ENCODE measurements at regions not wholly inside any gene's neighbourhood (a gene's known extent, or its start where the extent isn't known, plus 50 kb on each side); places are given as distances from the start of the nearest gene placed in this dataset.

DNA sequence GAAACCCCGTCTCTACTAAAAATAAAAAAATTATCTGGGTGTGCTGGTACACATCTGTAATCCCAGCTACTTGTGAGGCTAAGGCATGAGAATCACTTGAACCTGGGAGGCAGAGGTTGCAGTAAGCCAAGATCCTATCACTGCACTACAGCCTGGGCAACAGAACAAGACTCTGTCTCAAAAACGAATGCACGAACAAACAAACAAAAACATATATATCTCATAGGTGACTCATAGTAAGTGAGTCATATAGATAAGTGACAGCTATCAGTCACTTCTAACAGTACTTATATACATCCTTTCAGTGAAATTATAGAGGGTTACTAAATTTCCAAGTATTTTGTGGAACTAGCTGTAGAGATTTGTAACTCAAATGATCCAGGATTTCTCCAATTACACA lies 127.3 kb upstream of the FIGN start:
- no peak for TF ChIP-seq YY1 (IDR thresholded peaks at IDR 0.05; ENCODE audit: low read depth)
- no peak for TF ChIP-seq ZBTB7A (IDR thresholded peaks at IDR 0.05; ENCODE audit: low read depth)
- TF ChIP-seq, protein P1, sequence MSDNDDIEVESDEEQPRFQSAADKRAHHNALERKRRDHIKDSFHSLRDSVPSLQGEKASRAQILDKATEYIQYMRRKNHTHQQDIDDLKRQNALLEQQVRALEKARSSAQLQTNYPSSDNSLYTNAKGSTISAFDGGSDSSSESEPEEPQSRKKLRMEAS (IDR thresholded peaks at IDR 0.05) = no peak
- TF ChIP-seq TEAD4 (IDR thresholded peaks at IDR 0.05) = no peak
- no peak for TF ChIP-seq EP300 (IDR thresholded peaks at IDR 0.05; ENCODE audit: borderline replicate concordance)
- TF ChIP-seq EGR1 (IDR thresholded peaks at IDR 0.05) = no peak
- TF ChIP-seq, protein P2, sequence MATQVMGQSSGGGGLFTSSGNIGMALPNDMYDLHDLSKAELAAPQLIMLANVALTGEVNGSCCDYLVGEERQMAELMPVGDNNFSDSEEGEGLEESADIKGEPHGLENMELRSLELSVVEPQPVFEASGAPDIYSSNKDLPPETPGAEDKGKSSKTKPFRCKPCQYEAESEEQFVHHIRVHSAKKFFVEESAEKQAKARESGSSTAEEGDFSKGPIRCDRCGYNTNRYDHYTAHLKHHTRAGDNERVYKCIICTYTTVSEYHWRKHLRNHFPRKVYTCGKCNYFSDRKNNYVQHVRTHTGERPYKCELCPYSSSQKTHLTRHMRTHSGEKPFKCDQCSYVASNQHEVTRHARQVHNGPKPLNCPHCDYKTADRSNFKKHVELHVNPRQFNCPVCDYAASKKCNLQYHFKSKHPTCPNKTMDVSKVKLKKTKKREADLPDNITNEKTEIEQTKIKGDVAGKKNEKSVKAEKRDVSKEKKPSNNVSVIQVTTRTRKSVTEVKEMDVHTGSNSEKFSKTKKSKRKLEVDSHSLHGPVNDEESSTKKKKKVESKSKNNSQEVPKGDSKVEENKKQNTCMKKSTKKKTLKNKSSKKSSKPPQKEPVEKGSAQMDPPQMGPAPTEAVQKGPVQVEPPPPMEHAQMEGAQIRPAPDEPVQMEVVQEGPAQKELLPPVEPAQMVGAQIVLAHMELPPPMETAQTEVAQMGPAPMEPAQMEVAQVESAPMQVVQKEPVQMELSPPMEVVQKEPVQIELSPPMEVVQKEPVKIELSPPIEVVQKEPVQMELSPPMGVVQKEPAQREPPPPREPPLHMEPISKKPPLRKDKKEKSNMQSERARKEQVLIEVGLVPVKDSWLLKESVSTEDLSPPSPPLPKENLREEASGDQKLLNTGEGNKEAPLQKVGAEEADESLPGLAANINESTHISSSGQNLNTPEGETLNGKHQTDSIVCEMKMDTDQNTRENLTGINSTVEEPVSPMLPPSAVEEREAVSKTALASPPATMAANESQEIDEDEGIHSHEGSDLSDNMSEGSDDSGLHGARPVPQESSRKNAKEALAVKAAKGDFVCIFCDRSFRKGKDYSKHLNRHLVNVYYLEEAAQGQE (IDR thresholded peaks at IDR 0.05; ENCODE audit: low read depth) = no peak

DNA sequence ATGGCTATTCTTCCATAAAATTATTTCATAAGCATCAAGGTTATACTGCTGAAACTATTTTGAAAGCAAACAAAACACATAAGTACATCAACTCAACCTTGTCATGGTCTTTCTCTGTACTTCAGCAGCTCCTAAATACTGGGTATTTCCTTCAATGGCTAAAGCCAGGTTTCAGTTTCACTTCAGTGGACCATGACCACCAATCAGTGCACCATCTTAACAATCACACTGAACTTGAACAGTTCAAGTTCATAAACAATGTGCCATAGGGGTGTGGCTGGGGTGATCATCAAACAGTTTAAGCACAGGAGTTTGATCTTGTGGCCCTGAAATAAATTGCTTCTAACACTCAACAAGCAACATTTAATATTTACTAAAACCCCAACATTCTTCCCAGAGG lies 124.1 kb upstream of the FIGN start:
- TF ChIP-seq TAF1 (IDR thresholded peaks at IDR 0.05; ENCODE audit: low read depth) (no peak), EP300 (IDR thresholded peaks at IDR 0.05; ENCODE audit: borderline replicate concordance) (peak; percentile 42; the same call in 1 of the 2 replicates)

DNA sequence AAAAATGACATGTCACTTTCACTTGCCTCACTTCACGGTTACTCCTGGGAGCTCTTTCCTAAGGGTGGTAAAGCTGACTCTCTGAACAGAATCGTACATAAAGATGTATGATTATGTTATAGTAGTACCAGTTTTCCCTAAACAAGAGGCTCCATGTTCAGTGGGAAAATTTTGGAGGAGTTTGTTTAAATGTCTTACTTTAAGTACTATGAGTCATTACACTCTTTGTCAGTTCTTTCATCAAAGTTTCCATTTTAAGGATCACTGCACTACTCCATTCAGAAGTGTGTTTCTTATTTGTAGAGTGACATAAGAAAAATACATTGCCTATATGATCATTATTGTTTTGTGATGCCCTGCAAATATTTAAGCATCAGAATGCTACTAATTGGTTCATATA lies 121.1 kb upstream of the FIGN start:
- no peak for TF ChIP-seq EP300 (IDR thresholded peaks at IDR 0.05; ENCODE audit: borderline replicate concordance)
- TF ChIP-seq, protein P2 (IDR thresholded peaks at IDR 0.05; ENCODE audit: low read depth) = no peak
- no peak for TF ChIP-seq ZBTB7A (IDR thresholded peaks at IDR 0.05; ENCODE audit: low read depth)
- TF ChIP-seq CREB1 (IDR thresholded peaks at IDR 0.05; ENCODE audit: low read depth) = no peak
- no peak for TF ChIP-seq FOXM1 (IDR thresholded peaks at IDR 0.05; ENCODE audit: borderline replicate concordance, low read depth)
- TF ChIP-seq, protein P1 (IDR thresholded peaks at IDR 0.05) = no peak
- TF ChIP-seq CEBPB (IDR thresholded peaks at IDR 0.05) = no peak
- TF ChIP-seq YY1 (IDR thresholded peaks at IDR 0.05; ENCODE audit: low read depth) = no peak

DNA sequence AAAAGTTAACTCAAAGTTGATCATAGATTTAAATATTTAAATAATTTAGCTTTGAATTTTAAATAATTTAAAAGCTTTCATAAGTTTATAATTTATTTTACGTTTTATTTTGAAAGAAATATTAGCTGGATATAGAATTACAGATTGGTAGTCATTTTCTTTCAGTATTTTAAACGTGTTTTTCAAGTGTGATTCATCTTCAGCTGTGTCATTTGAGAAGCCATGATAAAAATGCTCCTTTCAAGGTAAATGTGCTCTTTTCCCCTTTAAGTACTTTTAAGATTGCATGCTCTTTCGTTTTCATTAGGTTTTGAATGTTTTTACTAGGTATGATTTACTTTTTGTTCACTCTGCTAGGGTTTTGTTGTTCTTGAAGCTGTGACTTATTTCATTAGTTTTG lies 116.8 kb upstream of the FIGN start:
- TF ChIP-seq NFIC (IDR thresholded peaks at IDR 0.05) (no peak), CEBPB (IDR thresholded peaks at IDR 0.05) (no peak), FOXM1 (IDR thresholded peaks at IDR 0.05; ENCODE audit: borderline replicate concordance, low read depth) (no peak), EP300 (IDR thresholded peaks at IDR 0.05; ENCODE audit: borderline replicate concordance) (no peak), RAD21 (IDR thresholded peaks at IDR 0.05; ENCODE audit: low read depth) (no peak), CREB1 (IDR thresholded peaks at IDR 0.05; ENCODE audit: low read depth) (no peak)
- TF ChIP-seq, protein P1 (IDR thresholded peaks at IDR 0.05) = no peak
- TF ChIP-seq, protein P3, sequence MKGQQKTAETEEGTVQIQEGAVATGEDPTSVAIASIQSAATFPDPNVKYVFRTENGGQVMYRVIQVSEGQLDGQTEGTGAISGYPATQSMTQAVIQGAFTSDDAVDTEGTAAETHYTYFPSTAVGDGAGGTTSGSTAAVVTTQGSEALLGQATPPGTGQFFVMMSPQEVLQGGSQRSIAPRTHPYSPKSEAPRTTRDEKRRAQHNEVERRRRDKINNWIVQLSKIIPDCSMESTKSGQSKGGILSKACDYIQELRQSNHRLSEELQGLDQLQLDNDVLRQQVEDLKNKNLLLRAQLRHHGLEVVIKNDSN (IDR thresholded peaks at IDR 0.05) = no peak
- TF ChIP-seq, protein P2 (IDR thresholded peaks at IDR 0.05; ENCODE audit: low read depth) = no peak

DNA sequence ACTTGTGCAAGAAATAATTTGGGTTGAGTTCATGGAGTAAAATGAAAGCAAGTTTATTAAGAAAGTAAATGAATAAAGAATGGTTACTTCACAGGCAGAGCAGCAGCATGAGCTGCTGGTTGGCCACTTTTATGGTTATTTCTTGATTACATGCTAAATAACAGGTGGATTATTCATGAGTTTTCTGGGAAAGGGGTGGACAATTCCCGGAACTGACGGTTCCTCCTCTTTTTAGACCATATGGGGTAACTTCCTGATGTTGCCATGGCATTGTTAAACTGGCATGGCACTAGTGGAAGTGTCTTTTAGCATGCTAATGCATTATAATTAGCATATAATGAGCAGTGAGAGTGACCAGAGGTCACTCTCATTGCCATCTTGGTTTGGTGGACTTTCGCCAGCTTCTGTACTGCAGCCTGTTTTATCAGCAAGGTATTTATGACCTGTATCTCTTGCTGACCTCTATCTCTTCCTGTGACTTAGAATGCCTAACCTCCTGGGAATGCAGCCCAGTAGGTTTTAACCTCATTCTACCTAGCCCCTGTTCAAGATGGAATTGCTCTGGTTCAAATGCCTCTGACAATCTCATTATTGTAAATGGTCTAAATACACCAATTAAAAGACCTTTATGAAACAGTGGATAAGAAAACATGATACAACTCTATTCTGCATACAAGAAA lies 114.1 kb upstream of the FIGN start:
- TF ChIP-seq FOXM1 (IDR thresholded peaks at IDR 0.05; ENCODE audit: borderline replicate concordance, low read depth) = no peak
- no peak for TF ChIP-seq EGR1 (IDR thresholded peaks at IDR 0.05)
- TF ChIP-seq, protein P1 (IDR thresholded peaks at IDR 0.05) = no peak
- TF ChIP-seq YY1 (IDR thresholded peaks at IDR 0.05; ENCODE audit: low read depth) = no peak
- TF ChIP-seq ZBTB7A (IDR thresholded peaks at IDR 0.05; ENCODE audit: low read depth) = no peak
- no peak for TF ChIP-seq NFIC (IDR thresholded peaks at IDR 0.05)
- TF ChIP-seq, protein P3 (IDR thresholded peaks at IDR 0.05) = no peak
- TF ChIP-seq, protein P2 (IDR thresholded peaks at IDR 0.05; ENCODE audit: low read depth) = no peak
- TF ChIP-seq CEBPB (IDR thresholded peaks at IDR 0.05) = no peak
- TF ChIP-seq RAD21 (IDR thresholded peaks at IDR 0.05; ENCODE audit: low read depth) = no peak
- TF ChIP-seq TCF12 (IDR thresholded peaks at IDR 0.05; ENCODE audit: low read depth) = no peak
- no peak for TF ChIP-seq TAF1 (IDR thresholded peaks at IDR 0.05; ENCODE audit: low read depth)
- TF ChIP-seq EP300 (IDR thresholded peaks at IDR 0.05; ENCODE audit: borderline replicate concordance) = no peak
- no peak for TF ChIP-seq CREB1 (IDR thresholded peaks at IDR 0.05; ENCODE audit: low read depth)
- no peak for TF ChIP-seq TEAD4 (IDR thresholded peaks at IDR 0.05)

Data from Ishikawa (cell line).